Neural cell (in vitro differentiated cells): ENCODE measurements at regions not wholly inside any gene's neighbourhood (a gene's known extent, or its start where the extent isn't known, plus 50 kb on each side); places are given as distances from the start of the nearest gene placed in this dataset.

Source experiments
- EP300 ChIP-seq: fragments of 450-650 bp; conservative IDR thresholded peaks from 2 replicates; pipeline ENCODE4 v1.6.1; 2014; ENCODE audit warnings: antibody characterized with exemption, mild to moderate bottlenecking, moderate library complexity; ENCODE audit not compliant: poor library complexity, severe bottlenecking
- EZH2 ChIP-seq: fragments of 200-600, 300-800 bp; shearing (Covaris generic), sonication (generic); IDR thresholded peaks from 2 replicates; pipeline ENCODE4 v1.6.1; 2014; ENCODE audit warnings: antibody characterized with exemption, low read length, borderline replicate concordance, mild to moderate bottlenecking; ENCODE audit not compliant: insufficient read depth, poor library complexity, severe bottlenecking
- POLR2AphosphoS5 ChIP-seq: IDR thresholded peaks from 2 replicates; pipeline ENCODE4 v1.6.1; 2012
- RAD21 ChIP-seq: fragments of 450-650 bp; conservative IDR thresholded peaks from 2 replicates; pipeline ENCODE4 v1.6.1; 2014; ENCODE audit warnings: antibody characterized with exemption, mild to moderate bottlenecking, moderate library complexity
- SMC3 ChIP-seq: fragments of 450-650 bp; conservative IDR thresholded peaks from 2 replicates; pipeline ENCODE4 v1.6.1; 2014; ENCODE audit warnings: antibody characterized with exemption, mild to moderate bottlenecking, moderate library complexity; ENCODE audit not compliant: poor library complexity
- TF ChIP-seq, protein P1 (sequence below): fragments of 450-650 bp; IDR thresholded peaks from 2 replicates; pipeline ENCODE4 v1.5.1; 2014; ENCODE audit warnings: antibody characterized with exemption, mild to moderate bottlenecking, moderate library complexity; ENCODE audit not compliant: poor library complexity, severe bottlenecking
- TF ChIP-seq, protein P2 (sequence below): IDR thresholded peaks from 2 replicates; pipeline ENCODE4 v1.6.1; 2012; ENCODE audit warnings: borderline replicate concordance

GRCh38 chr5:10912435-10912834, 151.4 kb upstream of the DAP start:
- no peak for TF ChIP-seq POLR2AphosphoS5
- TF ChIP-seq, protein P1, sequence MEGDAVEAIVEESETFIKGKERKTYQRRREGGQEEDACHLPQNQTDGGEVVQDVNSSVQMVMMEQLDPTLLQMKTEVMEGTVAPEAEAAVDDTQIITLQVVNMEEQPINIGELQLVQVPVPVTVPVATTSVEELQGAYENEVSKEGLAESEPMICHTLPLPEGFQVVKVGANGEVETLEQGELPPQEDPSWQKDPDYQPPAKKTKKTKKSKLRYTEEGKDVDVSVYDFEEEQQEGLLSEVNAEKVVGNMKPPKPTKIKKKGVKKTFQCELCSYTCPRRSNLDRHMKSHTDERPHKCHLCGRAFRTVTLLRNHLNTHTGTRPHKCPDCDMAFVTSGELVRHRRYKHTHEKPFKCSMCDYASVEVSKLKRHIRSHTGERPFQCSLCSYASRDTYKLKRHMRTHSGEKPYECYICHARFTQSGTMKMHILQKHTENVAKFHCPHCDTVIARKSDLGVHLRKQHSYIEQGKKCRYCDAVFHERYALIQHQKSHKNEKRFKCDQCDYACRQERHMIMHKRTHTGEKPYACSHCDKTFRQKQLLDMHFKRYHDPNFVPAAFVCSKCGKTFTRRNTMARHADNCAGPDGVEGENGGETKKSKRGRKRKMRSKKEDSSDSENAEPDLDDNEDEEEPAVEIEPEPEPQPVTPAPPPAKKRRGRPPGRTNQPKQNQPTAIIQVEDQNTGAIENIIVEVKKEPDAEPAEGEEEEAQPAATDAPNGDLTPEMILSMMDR: no peak
- TF ChIP-seq, protein P2, sequence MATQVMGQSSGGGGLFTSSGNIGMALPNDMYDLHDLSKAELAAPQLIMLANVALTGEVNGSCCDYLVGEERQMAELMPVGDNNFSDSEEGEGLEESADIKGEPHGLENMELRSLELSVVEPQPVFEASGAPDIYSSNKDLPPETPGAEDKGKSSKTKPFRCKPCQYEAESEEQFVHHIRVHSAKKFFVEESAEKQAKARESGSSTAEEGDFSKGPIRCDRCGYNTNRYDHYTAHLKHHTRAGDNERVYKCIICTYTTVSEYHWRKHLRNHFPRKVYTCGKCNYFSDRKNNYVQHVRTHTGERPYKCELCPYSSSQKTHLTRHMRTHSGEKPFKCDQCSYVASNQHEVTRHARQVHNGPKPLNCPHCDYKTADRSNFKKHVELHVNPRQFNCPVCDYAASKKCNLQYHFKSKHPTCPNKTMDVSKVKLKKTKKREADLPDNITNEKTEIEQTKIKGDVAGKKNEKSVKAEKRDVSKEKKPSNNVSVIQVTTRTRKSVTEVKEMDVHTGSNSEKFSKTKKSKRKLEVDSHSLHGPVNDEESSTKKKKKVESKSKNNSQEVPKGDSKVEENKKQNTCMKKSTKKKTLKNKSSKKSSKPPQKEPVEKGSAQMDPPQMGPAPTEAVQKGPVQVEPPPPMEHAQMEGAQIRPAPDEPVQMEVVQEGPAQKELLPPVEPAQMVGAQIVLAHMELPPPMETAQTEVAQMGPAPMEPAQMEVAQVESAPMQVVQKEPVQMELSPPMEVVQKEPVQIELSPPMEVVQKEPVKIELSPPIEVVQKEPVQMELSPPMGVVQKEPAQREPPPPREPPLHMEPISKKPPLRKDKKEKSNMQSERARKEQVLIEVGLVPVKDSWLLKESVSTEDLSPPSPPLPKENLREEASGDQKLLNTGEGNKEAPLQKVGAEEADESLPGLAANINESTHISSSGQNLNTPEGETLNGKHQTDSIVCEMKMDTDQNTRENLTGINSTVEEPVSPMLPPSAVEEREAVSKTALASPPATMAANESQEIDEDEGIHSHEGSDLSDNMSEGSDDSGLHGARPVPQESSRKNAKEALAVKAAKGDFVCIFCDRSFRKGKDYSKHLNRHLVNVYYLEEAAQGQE: no peak
- no peak for TF ChIP-seq EZH2
- TF ChIP-seq SMC3: no peak
- no peak for TF ChIP-seq RAD21
- TF ChIP-seq EP300: no peak
